PC-9 (cell line): ENCODE measurements at regions not wholly inside any gene's neighbourhood (a gene's known extent, or its start where the extent isn't known, plus 50 kb on each side); places are given as distances from the start of the nearest gene placed in this dataset.

ENCODE experiments used
- BruUV-seq: library from RNA; stranded (reverse); fragments of 400-500 nt; replicated peaks from 2 replicates; lab custom pipeline; 2021; lab: Mats Ljungman, UMichigan
- CTCF ChIA-PET: fragments of 300-600 bp; sonication (Branson Sonifier 250); formaldehyde crosslinking; loops from one replicate; lab custom pipeline; 2022; ENCODE audit warnings: antibody characterized with exemption; lab: Charles Lee
- POLR2A ChIA-PET: fragments of 300-600 bp; sonication (Branson Sonifier 250); formaldehyde crosslinking; loops from one replicate; lab custom pipeline; 2022; ENCODE audit warnings: antibody characterized with exemption; ENCODE audit not compliant: unreplicated experiment; lab: Charles Lee
- DNase-seq, 2 experiments: peaks; one replicate each; pipeline versions ENCODE4 v3.0.0 to v3.0.0-alpha.2; 2015 to 2022; ENCODE audit warnings: mixed read lengths in 1 of 2
- H2AFZ ChIP-seq: fragments of 200-600 bp; sonication (generic); 2 replicates; pipeline ENCODE4 v1.8.1; 2017; ENCODE audit warnings: antibody characterized with exemption
- H3F3A ChIP-seq: fragments of 200-600 bp; sonication (generic); 2 replicates; pipeline ENCODE4 v1.8.1; 2017; ENCODE audit warnings: antibody characterized with exemption, mild to moderate bottlenecking, low read depth; ENCODE audit not compliant: insufficient read depth
- H3K27ac ChIP-seq: fragments of 200-600 bp; sonication (generic); 2 replicates; pipeline ENCODE4 v1.6.1; 2016; ENCODE audit warnings: mixed run types
- H3K27me3 ChIP-seq: fragments of 200-600 bp; sonication (generic); 2 replicates; pipeline ENCODE4 v1.6.1; 2016; ENCODE audit warnings: low read depth, mixed run types; ENCODE audit not compliant: insufficient read depth
- H3K36me3 ChIP-seq: fragments of 200-600 bp; sonication (generic); 2 replicates; pipeline ENCODE4 v1.6.1; 2016; ENCODE audit warnings: low read depth, mixed run types
- H3K4me1 ChIP-seq: fragments of 200-600 bp; sonication (generic); replicated peaks from 2 replicates; pipeline ENCODE4 v1.6.1; 2016; ENCODE audit warnings: mixed run types; ENCODE audit not compliant: insufficient read depth
- H3K4me2 ChIP-seq: fragments of 200-600 bp; sonication (generic); 2 replicates; pipeline ENCODE4 v1.6.1; 2017; ENCODE audit warnings: mixed run types
- H3K4me3 ChIP-seq: fragments of 200-600 bp; sonication (generic); 2 replicates; pipeline ENCODE4 v1.6.1; 2016; ENCODE audit warnings: mixed run types
- H3K79me2 ChIP-seq: fragments of 200-600 bp; sonication (generic); 2 replicates; pipeline ENCODE4 v1.6.1; 2017; ENCODE audit warnings: low read depth, mixed run types
- H3K9me2 ChIP-seq: fragments of 200-600 bp; sonication (generic); 2 replicates; pipeline ENCODE4 v1.8.1; 2017; ENCODE audit warnings: mild to moderate bottlenecking; ENCODE audit not compliant: insufficient read depth
- H3K9me3 ChIP-seq: fragments of 200-600 bp; sonication (generic); 2 replicates; pipeline ENCODE4 v1.8.1; 2016; ENCODE audit warnings: low read depth; ENCODE audit not compliant: insufficient read depth
- H4K20me1 ChIP-seq: fragments of 200-600 bp; sonication (generic); 2 replicates; pipeline ENCODE4 v1.8.1; 2017; ENCODE audit not compliant: insufficient read depth
- EZH2 ChIP-seq: fragments of 200-600 bp; sonication (generic); IDR thresholded peaks from 2 replicates; pipeline ENCODE4 v1.8.0; 2017; ENCODE audit warnings: antibody characterized with exemption, low read depth
- intact Hi-C: fragments of 100-400 bp; cut with micrococcal nuclease; formaldehyde crosslinking; loops from one replicate; pipeline ENCODE4 v1.10.0; 2022; ENCODE audit not compliant: unreplicated experiment
- TF ChIP-seq, protein P1 (sequence below): fragments of 200-600 bp; sonication (generic); conservative IDR thresholded peaks from 2 replicates; pipeline ENCODE4 v1.6.1; 2017; ENCODE audit warnings: mixed run types, antibody characterized with exemption, mild to moderate bottlenecking, moderate library complexity

GRCh38 chr5:89117124-89117644, 234.2 kb upstream of the MEF2C start:
- Histone ChIP-seq H2AFZ (no peak overlapping the region), H3K36me3 (no peaks in the 10 kb centered on the region), H4K20me1 (no peaks in the 10 kb centered on the region), H3K4me3 (no peak overlapping the region), H3F3A (no peaks in the 10 kb centered on the region), H3K79me2 (no peaks in the 10 kb centered on the region), H3K27ac (no peak overlapping the region), H3K27me3 (no peaks in the 10 kb centered on the region), H3K4me2 (no peak overlapping the region), H3K9me2 (no peaks in the 10 kb centered on the region), H3K4me1 (no peaks in the 10 kb centered on the region), H3K9me3 (no peaks in the 10 kb centered on the region)
- no TSS peak for BruUV-seq
- peak in 1 of 2 experiments; percentile 11 for DNase-seq
- ChIA-PET POLR2A (interaction anchor here (0.6 kb wide), 1 partner anchor 234 kb away, joined by 4 read pairs; no protein-coding TSS in a partner anchor), CTCF (no interaction called here)
- TF ChIP-seq EZH2 = no peak
- TF ChIP-seq, protein P1, sequence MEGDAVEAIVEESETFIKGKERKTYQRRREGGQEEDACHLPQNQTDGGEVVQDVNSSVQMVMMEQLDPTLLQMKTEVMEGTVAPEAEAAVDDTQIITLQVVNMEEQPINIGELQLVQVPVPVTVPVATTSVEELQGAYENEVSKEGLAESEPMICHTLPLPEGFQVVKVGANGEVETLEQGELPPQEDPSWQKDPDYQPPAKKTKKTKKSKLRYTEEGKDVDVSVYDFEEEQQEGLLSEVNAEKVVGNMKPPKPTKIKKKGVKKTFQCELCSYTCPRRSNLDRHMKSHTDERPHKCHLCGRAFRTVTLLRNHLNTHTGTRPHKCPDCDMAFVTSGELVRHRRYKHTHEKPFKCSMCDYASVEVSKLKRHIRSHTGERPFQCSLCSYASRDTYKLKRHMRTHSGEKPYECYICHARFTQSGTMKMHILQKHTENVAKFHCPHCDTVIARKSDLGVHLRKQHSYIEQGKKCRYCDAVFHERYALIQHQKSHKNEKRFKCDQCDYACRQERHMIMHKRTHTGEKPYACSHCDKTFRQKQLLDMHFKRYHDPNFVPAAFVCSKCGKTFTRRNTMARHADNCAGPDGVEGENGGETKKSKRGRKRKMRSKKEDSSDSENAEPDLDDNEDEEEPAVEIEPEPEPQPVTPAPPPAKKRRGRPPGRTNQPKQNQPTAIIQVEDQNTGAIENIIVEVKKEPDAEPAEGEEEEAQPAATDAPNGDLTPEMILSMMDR = no peak
- intact Hi-C loops = no loop called here

- DNase-seq = no peak
- ChIA-PET POLR2A (no interaction called here), CTCF (interaction anchor here (0.7 kb wide), 2 partner anchors 21 to 278 kb away, joined by 4 to 5 read pairs; no protein-coding TSS in a partner anchor)
- no TSS peak for BruUV-seq
- no peaks in the 10 kb centered on the region for H3K9me2 ChIP-seq
- no peak overlapping the region for H3K4me3 ChIP-seq
- intact Hi-C loops = no loop called here
- TF ChIP-seq, protein P1 = no peak
- TF ChIP-seq EZH2 = no peak
- H3K9me3 ChIP-seq = no peaks in the 10 kb centered on the region
- no peaks in the 10 kb centered on the region for H3F3A ChIP-seq
- no peaks in the 10 kb centered on the region for H3K4me1 ChIP-seq
- no peaks in the 10 kb centered on the region for H3K36me3 ChIP-seq
- H2AFZ ChIP-seq = no peak overlapping the region
- H3K27me3 ChIP-seq = no peaks in the 10 kb centered on the region
- H3K79me2 ChIP-seq = no peaks in the 10 kb centered on the region
- no peak overlapping the region for H3K4me2 ChIP-seq
- H4K20me1 ChIP-seq = no peaks in the 10 kb centered on the region
- H3K27ac ChIP-seq = no peak overlapping the region
These were observed 228.1 kb upstream of the MEF2C start for GRCh38 chr5:89110916-89111646.

DNA sequence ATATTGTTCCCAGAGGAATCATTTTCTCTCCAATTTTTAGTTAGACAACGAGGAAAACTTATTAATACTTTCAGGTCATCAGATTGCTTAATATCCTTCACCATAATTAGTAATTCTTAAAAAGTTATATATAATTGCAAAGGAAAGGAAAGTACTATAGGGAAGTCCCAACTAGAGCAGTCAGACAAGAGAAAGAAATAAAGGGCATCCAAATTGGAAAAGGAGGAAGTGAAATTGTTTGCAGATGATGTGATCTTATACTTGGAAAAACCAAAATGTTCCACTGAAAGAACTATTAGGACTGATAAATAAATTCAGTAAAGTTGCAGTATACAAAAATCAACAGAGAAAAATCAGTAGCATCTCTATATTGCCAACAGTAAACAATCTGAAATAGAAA, 223.5 kb upstream of the MEF2C start:
- no peaks in the 10 kb centered on the region for H3K27me3 ChIP-seq
- H3F3A ChIP-seq = no peaks in the 10 kb centered on the region
- no peak for TF ChIP-seq EZH2
- TF ChIP-seq, protein P1 = no peak
- H3K4me2 ChIP-seq = no peak overlapping the region
- no peak overlapping the region for H2AFZ ChIP-seq
- H3K4me3 ChIP-seq = no peak overlapping the region
- H3K9me3 ChIP-seq = no peaks in the 10 kb centered on the region
- H4K20me1 ChIP-seq = no peaks in the 10 kb centered on the region
- no peaks in the 10 kb centered on the region for H3K4me1 ChIP-seq
- no peaks in the 10 kb centered on the region for H3K79me2 ChIP-seq
- BruUV-seq = no TSS peak
- H3K36me3 ChIP-seq = no peaks in the 10 kb centered on the region
- no peaks in the 10 kb centered on the region for H3K9me2 ChIP-seq
- ChIA-PET CTCF (no interaction called here), POLR2A (no interaction called here)
- H3K27ac ChIP-seq = no peak overlapping the region
- DNase-seq = no peak
- intact Hi-C loops = no loop called here
